ENCODE measurements at regions not wholly inside any gene's neighbourhood (a gene's known extent, or its start where the extent isn't known, plus 50 kb on each side); places are given as distances from the start of the nearest gene placed in this dataset.

- H3K36me3 ChIP-seq (ENCODE audit: control insufficient read depth, insufficient read depth, low read length): no peaks in the 10 kb centered on the region
- no peaks in the 10 kb centered on the region for H3K4me1 ChIP-seq (replicated peaks in 1 of 2; ENCODE audit: control insufficient read depth in 2 of 2, insufficient read depth in 2 of 2, low read length in 2 of 2)
- FAIRE-seq: no peak
- H3K79me2 ChIP-seq (ENCODE audit: control insufficient read depth, insufficient read depth, low read length): no peaks in the 10 kb centered on the region
- DNase-seq (ENCODE audit: extremely low read depth in 1 of 4, low spot score in 3 of 4): no peak
- BruUV-seq (replicated peaks): no TSS peak
- in situ Hi-C loops (cut with MboI): no loop called here
- ATAC-seq: no peak
- H3K4me2 ChIP-seq (ENCODE audit: insufficient read depth, low read length): no peak overlapping the region
- intact Hi-C loops (cut with micrococcal nuclease): no loop called here
- no peaks in the 10 kb centered on the region for H3K9me3 ChIP-seq (replicated peaks; ENCODE audit: control insufficient read depth, insufficient read depth, low read depth, low read length)
- no peaks in the 10 kb centered on the region for H3K27me3 ChIP-seq (ENCODE audit: control insufficient read depth in 2 of 2, insufficient read depth in 2 of 2, low read length in 2 of 2)
- H3K9ac ChIP-seq (ENCODE audit: insufficient read depth in 1 of 2, low read depth in 2 of 2, low read length in 2 of 2): no peak overlapping the region
- H3K4me3 ChIP-seq: no peak overlapping the region
- no peak overlapping the region for H2AFZ ChIP-seq (ENCODE audit: low read depth, low read length)
- H3K27ac ChIP-seq (ENCODE audit: extremely low read depth, low read depth, low read length): no peak overlapping the region
- ChIA-PET POLR2A (no interaction called here), CTCF (ENCODE audit: low intra/inter-chr PET ratio) (no interaction called here)
- H4K20me1 ChIP-seq (replicated peaks; ENCODE audit: control insufficient read depth, insufficient read depth, low read length): no peaks in the 10 kb centered on the region
- WGBS (ENCODE audit: insufficient coverage, low coverage, missing lambda C conversion rate): 0% methylated on average over 3 of the region's 3 CpGs
- no peaks in the 10 kb centered on the region for H3K9me1 ChIP-seq (ENCODE audit: control insufficient read depth, insufficient read depth, low read length)
- TF ChIP-seq PTBP1 (IDR thresholded peaks at IDR 0.05; ENCODE audit: low read depth, low read length) (no peak), EZH2 (IDR thresholded peaks at IDR 0.05; ENCODE audit: borderline replicate concordance, low read depth, low read length) (no peak), RFX5 (IDR thresholded peaks at IDR 0.05; ENCODE audit: low read depth, low read length) (no peak), NR4A1 (CRISPR knock-in tag; IDR thresholded peaks at IDR 0.05) (no peak), NR4A1 (tag; IDR thresholded peaks at IDR 0.05) (no peak), ZNF124 (CRISPR knock-in tag; IDR thresholded peaks at IDR 0.05) (no peak), KLF16 (IDR thresholded peaks at IDR 0.05) (no peak), ZNF764 (CRISPR knock-in tag; IDR thresholded peaks at IDR 0.05; ENCODE audit: low read depth) (no peak)
- TF ChIP-seq, protein P1, sequence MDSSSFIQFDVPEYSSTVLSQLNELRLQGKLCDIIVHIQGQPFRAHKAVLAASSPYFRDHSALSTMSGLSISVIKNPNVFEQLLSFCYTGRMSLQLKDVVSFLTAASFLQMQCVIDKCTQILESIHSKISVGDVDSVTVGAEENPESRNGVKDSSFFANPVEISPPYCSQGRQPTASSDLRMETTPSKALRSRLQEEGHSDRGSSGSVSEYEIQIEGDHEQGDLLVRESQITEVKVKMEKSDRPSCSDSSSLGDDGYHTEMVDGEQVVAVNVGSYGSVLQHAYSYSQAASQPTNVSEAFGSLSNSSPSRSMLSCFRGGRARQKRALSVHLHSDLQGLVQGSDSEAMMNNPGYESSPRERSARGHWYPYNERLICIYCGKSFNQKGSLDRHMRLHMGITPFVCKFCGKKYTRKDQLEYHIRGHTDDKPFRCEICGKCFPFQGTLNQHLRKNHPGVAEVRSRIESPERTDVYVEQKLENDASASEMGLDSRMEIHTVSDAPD (CRISPR knock-in tag; IDR thresholded peaks at IDR 0.05): no peak
- TF ChIP-seq, protein P2, sequence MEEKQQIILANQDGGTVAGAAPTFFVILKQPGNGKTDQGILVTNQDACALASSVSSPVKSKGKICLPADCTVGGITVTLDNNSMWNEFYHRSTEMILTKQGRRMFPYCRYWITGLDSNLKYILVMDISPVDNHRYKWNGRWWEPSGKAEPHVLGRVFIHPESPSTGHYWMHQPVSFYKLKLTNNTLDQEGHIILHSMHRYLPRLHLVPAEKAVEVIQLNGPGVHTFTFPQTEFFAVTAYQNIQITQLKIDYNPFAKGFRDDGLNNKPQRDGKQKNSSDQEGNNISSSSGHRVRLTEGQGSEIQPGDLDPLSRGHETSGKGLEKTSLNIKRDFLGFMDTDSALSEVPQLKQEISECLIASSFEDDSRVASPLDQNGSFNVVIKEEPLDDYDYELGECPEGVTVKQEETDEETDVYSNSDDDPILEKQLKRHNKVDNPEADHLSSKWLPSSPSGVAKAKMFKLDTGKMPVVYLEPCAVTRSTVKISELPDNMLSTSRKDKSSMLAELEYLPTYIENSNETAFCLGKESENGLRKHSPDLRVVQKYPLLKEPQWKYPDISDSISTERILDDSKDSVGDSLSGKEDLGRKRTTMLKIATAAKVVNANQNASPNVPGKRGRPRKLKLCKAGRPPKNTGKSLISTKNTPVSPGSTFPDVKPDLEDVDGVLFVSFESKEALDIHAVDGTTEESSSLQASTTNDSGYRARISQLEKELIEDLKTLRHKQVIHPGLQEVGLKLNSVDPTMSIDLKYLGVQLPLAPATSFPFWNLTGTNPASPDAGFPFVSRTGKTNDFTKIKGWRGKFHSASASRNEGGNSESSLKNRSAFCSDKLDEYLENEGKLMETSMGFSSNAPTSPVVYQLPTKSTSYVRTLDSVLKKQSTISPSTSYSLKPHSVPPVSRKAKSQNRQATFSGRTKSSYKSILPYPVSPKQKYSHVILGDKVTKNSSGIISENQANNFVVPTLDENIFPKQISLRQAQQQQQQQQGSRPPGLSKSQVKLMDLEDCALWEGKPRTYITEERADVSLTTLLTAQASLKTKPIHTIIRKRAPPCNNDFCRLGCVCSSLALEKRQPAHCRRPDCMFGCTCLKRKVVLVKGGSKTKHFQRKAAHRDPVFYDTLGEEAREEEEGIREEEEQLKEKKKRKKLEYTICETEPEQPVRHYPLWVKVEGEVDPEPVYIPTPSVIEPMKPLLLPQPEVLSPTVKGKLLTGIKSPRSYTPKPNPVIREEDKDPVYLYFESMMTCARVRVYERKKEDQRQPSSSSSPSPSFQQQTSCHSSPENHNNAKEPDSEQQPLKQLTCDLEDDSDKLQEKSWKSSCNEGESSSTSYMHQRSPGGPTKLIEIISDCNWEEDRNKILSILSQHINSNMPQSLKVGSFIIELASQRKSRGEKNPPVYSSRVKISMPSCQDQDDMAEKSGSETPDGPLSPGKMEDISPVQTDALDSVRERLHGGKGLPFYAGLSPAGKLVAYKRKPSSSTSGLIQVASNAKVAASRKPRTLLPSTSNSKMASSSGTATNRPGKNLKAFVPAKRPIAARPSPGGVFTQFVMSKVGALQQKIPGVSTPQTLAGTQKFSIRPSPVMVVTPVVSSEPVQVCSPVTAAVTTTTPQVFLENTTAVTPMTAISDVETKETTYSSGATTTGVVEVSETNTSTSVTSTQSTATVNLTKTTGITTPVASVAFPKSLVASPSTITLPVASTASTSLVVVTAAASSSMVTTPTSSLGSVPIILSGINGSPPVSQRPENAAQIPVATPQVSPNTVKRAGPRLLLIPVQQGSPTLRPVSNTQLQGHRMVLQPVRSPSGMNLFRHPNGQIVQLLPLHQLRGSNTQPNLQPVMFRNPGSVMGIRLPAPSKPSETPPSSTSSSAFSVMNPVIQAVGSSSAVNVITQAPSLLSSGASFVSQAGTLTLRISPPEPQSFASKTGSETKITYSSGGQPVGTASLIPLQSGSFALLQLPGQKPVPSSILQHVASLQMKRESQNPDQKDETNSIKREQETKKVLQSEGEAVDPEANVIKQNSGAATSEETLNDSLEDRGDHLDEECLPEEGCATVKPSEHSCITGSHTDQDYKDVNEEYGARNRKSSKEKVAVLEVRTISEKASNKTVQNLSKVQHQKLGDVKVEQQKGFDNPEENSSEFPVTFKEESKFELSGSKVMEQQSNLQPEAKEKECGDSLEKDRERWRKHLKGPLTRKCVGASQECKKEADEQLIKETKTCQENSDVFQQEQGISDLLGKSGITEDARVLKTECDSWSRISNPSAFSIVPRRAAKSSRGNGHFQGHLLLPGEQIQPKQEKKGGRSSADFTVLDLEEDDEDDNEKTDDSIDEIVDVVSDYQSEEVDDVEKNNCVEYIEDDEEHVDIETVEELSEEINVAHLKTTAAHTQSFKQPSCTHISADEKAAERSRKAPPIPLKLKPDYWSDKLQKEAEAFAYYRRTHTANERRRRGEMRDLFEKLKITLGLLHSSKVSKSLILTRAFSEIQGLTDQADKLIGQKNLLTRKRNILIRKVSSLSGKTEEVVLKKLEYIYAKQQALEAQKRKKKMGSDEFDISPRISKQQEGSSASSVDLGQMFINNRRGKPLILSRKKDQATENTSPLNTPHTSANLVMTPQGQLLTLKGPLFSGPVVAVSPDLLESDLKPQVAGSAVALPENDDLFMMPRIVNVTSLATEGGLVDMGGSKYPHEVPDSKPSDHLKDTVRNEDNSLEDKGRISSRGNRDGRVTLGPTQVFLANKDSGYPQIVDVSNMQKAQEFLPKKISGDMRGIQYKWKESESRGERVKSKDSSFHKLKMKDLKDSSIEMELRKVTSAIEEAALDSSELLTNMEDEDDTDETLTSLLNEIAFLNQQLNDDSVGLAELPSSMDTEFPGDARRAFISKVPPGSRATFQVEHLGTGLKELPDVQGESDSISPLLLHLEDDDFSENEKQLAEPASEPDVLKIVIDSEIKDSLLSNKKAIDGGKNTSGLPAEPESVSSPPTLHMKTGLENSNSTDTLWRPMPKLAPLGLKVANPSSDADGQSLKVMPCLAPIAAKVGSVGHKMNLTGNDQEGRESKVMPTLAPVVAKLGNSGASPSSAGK (IDR thresholded peaks at IDR 0.05): no peak
These were observed 1128.9 kb upstream of the NXPH2 start for GRCh38 chr2:139909136-139909535.
